Loucy (cell line): ENCODE measurements at regions not wholly inside any gene's neighbourhood (a gene's known extent, or its start where the extent isn't known, plus 50 kb on each side); places are given as distances from the start of the nearest gene placed in this dataset.
A peak's percentile ranks its signal among the peaks of the same experiment; 100 is the strongest.

Source experiments
- H2AFZ ChIP-seq: fragments of 200-600 bp; sonication (generic); 2 replicates; pipeline ENCODE4 v1.6.0; 2016; ENCODE audit warnings: antibody characterized with exemption, mild to moderate bottlenecking, low read length, moderate library complexity
- H3F3A ChIP-seq: fragments of 200-600 bp; 2 replicates; pipeline ENCODE4 v1.6.0; 2016; ENCODE audit warnings: antibody characterized with exemption, low read depth, mild to moderate bottlenecking
- H3K27me3 ChIP-seq: fragments of 200-600 bp; sonication (generic); 2 replicates; pipeline ENCODE4 v1.6.1; 2014; ENCODE audit warnings: low read length, mild to moderate bottlenecking; ENCODE audit not compliant: insufficient read depth, poor library complexity, severe bottlenecking
- H3K36me3 ChIP-seq: fragments of 200-600 bp; sonication (generic); 2 replicates; pipeline ENCODE4 v1.6.1; 2016; ENCODE audit warnings: low read length; ENCODE audit not compliant: insufficient read depth
- H3K4me1 ChIP-seq: fragments of 200-600 bp; sonication (generic); 2 replicates; pipeline ENCODE4 v1.5.1; 2014; ENCODE audit warnings: low read length, mild to moderate bottlenecking; ENCODE audit not compliant: insufficient read depth, poor library complexity, severe bottlenecking
- H3K4me2 ChIP-seq: fragments of 200-600 bp; sonication (generic); 2 replicates; pipeline ENCODE4 v1.6.0; 2014; ENCODE audit warnings: antibody characterized with exemption, low read length, low read depth, mild to moderate bottlenecking; ENCODE audit not compliant: poor library complexity, severe bottlenecking
- H3K4me3 ChIP-seq: fragments of 200-600 bp; sonication (generic); 2 replicates; pipeline ENCODE4 v1.5.1; 2014; ENCODE audit warnings: low read length, mild to moderate bottlenecking, mixed read lengths; ENCODE audit not compliant: poor library complexity, severe bottlenecking
- H3K79me2 ChIP-seq: fragments of 200-600 bp; sonication (generic); 2 replicates; pipeline ENCODE4 v1.6.1; 2014; ENCODE audit warnings: low read length; ENCODE audit not compliant: insufficient read depth
- H3K9ac ChIP-seq: fragments of 200-600 bp; sonication (generic); 2 replicates; pipeline ENCODE4 v1.6.0; 2014; ENCODE audit warnings: mild to moderate bottlenecking, low read depth, low read length, moderate library complexity; ENCODE audit not compliant: poor library complexity, severe bottlenecking
- H3K9me2 ChIP-seq: fragments of 200-600 bp; sonication (generic); replicated peaks from 2 replicates; pipeline ENCODE4 v1.6.1; 2016; ENCODE audit warnings: low read depth, low read length, mixed read lengths
- H3K9me3 ChIP-seq: fragments of 200-600 bp; sonication (generic); 2 replicates; pipeline ENCODE4 v1.6.1; 2014; ENCODE audit warnings: mild to moderate bottlenecking, antibody characterized with exemption, low read length, low read depth; ENCODE audit not compliant: insufficient read depth
- H4K20me1 ChIP-seq: fragments of 200-600 bp; sonication (generic); 2 replicates; pipeline ENCODE4 v1.6.0; 2014; ENCODE audit warnings: antibody characterized with exemption, low read length, mild to moderate bottlenecking; ENCODE audit not compliant: insufficient read depth, poor library complexity, severe bottlenecking
- CTCF ChIP-seq: fragments of 200-600 bp; sonication (generic); conservative IDR thresholded peaks from 2 replicates; pipeline ENCODE4 v1.5.1; 2014; ENCODE audit warnings: mild to moderate bottlenecking, antibody characterized with exemption, low read length
- EZH2phosphoT487 ChIP-seq: fragments of 200-600 bp; IDR thresholded peaks from 2 replicates; pipeline ENCODE4 v1.6.1; 2018; ENCODE audit warnings: antibody characterized with exemption, mild to moderate bottlenecking, moderate library complexity, borderline replicate concordance

- TF ChIP-seq EZH2phosphoT487 (no peak), CTCF (no peak)
- Histone ChIP-seq H3K9me3 (no peaks in the 10 kb centered on the region), H3K4me2 (no peak overlapping the region), H3K79me2 (no peaks in the 10 kb centered on the region), H3K36me3 (no peaks in the 10 kb centered on the region), H4K20me1 (no peaks in the 10 kb centered on the region), H2AFZ (no peak overlapping the region), H3K4me1 (no peaks in the 10 kb centered on the region), H3K9me2 (no peaks in the 10 kb centered on the region), H3K9ac (no peak overlapping the region), H3F3A (no peaks in the 10 kb centered on the region), H3K27me3 (no peaks in the 10 kb centered on the region), H3K4me3 (no peak overlapping the region)
These were observed 660.7 kb upstream of the CNTNAP5 start for GRCh38 chr2:123364243-123364896.

GRCh38 chr2:123366239-123366837 lies 658.7 kb upstream of the CNTNAP5 start:
- H3K4me3 ChIP-seq: no peak overlapping the region
- H3F3A ChIP-seq: no peaks in the 10 kb centered on the region
- H2AFZ ChIP-seq: 0 out of 2 replicates have a peak overlapping the region, but pooled peaks have one; percentile 23
- no peaks in the 10 kb centered on the region for H3K36me3 ChIP-seq
- H3K4me1 ChIP-seq: no peaks in the 10 kb centered on the region
- TF ChIP-seq EZH2phosphoT487: no peak
- TF ChIP-seq CTCF: no peak
- no peak overlapping the region for H3K9ac ChIP-seq
- H3K79me2 ChIP-seq: no peaks in the 10 kb centered on the region
- H3K27me3 ChIP-seq: no peaks in the 10 kb centered on the region
- no peaks in the 10 kb centered on the region for H4K20me1 ChIP-seq
- no peaks in the 10 kb centered on the region for H3K9me3 ChIP-seq
- H3K9me2 ChIP-seq: no peaks in the 10 kb centered on the region
- H3K4me2 ChIP-seq: no peak overlapping the region

GRCh38 chr2:123370186-123370585 lies 654.9 kb upstream of the CNTNAP5 start:
- TF ChIP-seq CTCF (no peak), EZH2phosphoT487 (no peak)
- no peaks in the 10 kb centered on the region for H3K79me2 ChIP-seq
- no peaks in the 10 kb centered on the region for H3K9me3 ChIP-seq
- H3K9me2 ChIP-seq: no peaks in the 10 kb centered on the region
- no peak overlapping the region for H3K9ac ChIP-seq
- H3F3A ChIP-seq: no peaks in the 10 kb centered on the region
- H3K36me3 ChIP-seq: no peaks in the 10 kb centered on the region
- no peak overlapping the region for H3K4me3 ChIP-seq
- H3K4me1 ChIP-seq: no peaks in the 10 kb centered on the region
- no peak overlapping the region for H2AFZ ChIP-seq
- no peak overlapping the region for H3K4me2 ChIP-seq
- no peaks in the 10 kb centered on the region for H4K20me1 ChIP-seq
- no peaks in the 10 kb centered on the region for H3K27me3 ChIP-seq
